ENCODE measurements at regions not wholly inside any gene's neighbourhood (a gene's known extent, or its start where the extent isn't known, plus 50 kb on each side); places are given as distances from the start of the nearest gene placed in this dataset.

GRCh38 chr6:21893793-21894192 is 300.2 kb downstream of the SOX4 start:
- no peak for TF ChIP-seq CTCF (IDR thresholded peaks at IDR 0.05; ENCODE audit: borderline replicate concordance, extremely low read depth, low read length, poor library complexity, severe bottlenecking)
- TF ChIP-seq EZH2 (IDR thresholded peaks at IDR 0.05; ENCODE audit: borderline replicate concordance, low read depth, low read length, severe bottlenecking) = no peak
